HK-2 (cell line): ENCODE measurements at regions not wholly inside any gene's neighbourhood (a gene's known extent, or its start where the extent isn't known, plus 50 kb on each side); places are given as distances from the start of the nearest gene placed in this dataset.
"Not testable (repeated sequence)": the region's sequence is repeated elsewhere in the genome, so short reads cannot be mapped to it uniquely, and the experiment has no call there.

ENCODE experiments used
- DNase-seq: peaks from one replicate; pipeline ENCODE4 v3.0.0-alpha.2; 2018; ENCODE audit not compliant: unreplicated experiment

DNA sequence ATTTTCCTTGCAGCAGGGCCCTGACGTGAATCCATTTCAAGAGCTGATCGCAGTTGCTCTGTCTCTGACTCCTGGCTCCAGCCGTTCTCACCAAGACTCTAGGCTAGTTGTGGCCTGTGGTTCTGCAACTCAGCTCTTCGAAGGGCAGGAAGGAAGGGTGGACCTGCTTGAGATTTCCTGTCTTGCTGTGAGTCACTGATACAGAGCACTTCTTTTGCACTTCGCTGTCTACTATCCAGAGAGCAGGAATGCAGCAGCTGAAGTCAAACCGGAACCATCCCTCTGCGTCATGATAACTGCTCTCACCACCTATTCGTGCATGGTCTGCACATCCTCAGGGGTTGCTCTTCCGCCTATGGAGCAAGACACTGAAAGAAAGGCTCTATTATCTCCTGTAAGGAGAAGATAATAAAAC is 59.7 kb downstream of the RAP2B start:
- peak; percentile 75 for DNase-seq

DNA sequence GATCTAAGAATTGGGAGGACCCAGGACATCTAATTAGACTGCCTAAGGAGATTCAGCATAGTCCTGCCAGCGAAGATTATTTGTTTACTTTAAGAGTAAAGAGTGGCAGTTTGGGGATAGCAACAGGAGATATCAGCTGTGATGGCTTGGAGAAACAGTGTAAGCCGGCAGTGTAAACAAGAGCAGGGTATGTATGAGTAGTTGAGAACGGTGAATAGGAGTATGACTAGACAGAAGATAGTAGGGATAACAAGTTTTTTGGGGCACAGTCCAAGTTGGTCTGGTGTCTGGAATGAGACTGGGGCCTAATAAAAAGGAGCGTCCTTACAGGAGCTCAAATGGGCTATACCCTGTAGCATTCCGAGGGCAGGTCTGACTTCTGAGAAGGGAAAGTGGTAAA is 64.9 kb downstream of the RAP2B start:
- DNase-seq, result not testable (repeated sequence)

DNA sequence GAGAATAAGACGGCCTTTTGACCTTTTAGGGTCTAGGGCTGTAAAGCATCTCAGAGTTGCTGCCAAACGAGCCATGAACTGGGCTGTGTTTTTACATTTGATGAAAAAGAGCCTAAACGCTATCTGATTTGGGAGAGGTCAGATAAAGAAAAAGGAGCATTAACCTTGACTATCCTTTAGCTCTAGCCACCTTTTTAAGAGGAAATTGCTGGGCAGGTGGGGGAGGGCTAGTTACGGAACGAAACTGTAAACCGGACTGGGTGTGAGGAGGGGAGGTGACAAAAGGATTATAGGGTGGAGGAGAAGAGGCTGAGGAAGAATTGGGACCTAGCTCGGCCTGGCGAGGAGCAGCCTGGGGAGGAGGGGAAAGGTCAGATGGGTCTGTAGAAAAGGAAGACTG is 68.4 kb downstream of the RAP2B start:
- not testable (repeated sequence) for DNase-seq

DNA sequence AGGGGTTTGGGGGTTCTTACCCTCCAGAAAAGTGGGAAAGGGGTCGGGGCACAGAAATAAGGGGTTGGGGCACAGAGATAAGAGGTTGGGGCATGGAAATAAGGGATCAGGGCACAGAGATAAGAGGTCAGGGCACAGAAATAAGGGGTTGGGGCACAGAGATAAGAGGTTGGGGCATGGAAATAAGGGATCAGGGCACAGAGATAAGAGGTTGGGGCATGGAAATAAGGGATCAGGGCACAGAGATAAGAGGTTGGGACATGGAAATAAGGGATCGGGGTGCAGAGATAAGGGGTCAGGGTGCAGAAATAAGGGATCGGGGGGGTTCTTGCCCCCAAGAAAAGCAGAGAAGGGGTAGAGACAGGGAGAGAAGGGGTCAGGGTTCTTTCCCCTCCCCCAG is 69.2 kb downstream of the RAP2B start:
- not testable (repeated sequence) for DNase-seq

DNA sequence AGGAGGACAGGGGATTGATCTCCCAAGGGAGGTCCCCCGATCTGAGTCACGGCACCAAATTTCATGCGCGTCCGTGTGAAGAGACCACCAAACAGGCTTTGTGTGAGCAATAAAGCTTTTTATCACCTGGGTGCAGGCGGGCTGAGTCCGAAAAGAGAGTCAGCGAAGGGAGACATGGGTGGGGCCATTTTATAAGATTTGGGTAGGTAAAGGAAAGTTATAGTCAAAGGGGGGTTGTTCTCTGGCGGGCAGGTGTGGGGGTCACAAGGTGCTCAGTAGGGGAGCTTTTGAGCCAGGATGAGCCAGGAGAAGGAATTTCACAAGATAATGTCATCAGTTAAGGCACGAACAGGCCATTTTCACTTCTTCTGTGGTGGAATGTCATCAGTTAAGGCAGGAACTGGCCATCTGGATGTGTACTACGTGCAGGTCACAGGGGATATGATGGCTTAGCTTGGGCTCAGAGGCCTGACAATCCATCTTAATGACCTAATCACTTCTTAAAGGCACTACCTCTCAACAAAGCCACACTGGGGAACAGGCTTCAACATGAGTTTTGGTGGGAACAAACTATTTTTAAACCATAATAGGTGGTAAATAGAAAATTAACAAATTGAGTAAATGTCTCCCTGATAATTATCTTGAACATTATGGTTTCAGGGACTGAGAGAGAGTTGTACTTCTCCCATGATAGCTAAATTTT is 70.2 kb downstream of the RAP2B start:
- not testable (repeated sequence) for DNase-seq

DNA sequence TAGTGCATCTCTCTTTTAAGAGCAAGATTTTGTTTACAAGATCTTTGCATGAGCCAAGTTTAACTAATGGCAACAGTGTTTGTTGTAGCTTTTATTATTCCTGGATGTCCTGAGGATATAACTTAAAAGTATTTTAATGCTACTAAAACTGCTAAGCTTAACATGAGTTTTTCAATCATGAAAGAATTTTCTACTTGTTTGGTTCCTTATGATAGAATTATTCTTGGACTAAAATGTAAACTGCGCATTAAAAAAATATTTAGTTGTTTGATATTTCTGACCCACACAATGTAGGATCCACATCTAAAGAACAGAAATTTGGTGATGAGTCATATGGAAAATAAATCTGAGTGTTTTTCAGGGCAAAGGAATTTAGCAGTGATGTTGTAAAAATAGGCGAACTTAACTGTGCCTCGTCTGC is 70.8 kb downstream of the RAP2B start:
- no peak for DNase-seq

DNA sequence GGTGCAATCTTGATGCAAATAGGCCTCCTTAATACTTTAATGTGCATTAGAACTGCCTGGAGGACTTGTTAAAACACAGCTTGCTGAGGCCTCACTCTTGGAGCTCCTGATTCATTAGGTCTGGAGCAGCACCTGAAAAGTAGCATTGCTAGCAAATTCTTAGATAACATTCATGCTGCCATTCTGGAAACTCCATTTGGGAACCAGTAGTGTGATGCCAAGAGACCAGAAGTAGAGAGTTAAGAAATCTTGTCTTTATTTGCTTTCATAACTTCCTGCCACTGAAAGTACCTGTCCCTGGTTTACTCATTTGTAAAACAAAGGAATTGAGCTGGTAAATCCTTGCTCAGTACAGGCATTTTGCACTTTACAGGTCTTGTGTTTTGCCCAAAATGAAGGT is 72.0 kb downstream of the RAP2B start:
- DNase-seq, result no peak

DNA sequence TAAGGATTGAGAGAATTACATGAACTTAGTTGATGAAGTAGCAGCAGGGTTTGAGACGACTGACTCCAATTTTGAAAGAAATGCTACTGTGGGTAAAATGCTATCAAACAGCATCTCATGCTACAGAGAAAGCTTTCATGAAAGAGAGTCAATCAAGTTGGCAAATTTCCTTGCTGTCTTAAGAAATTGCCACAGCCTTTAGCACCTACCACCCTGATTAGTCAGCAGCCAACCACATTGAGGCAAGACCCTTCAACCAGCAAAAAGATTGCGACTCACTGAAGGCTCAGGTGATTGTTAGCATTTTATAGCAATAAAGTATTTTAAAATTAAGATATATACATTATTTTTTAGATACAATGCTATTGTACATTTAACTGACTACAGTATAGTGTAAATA is 80.9 kb downstream of the RAP2B start:
- DNase-seq, result no peak

DNA sequence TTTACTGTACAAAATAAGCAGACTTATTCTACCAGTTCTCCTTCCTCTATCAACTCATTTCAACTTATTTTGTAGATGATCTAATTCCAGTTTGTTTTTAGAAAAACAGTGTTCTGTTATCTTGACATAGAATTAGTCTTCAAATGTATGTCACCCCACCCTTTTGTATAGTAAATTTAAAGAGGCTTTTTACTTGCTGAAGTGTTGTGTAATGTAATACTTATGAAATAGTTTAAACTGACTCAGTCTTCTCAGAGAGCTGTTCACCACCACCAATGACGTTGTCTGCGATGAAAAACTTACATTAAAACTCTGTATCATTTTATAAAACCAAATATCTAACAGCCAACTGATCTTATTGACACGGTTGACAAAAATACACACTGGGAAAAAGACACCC is 82.9 kb downstream of the RAP2B start:
- DNase-seq, result no peak

DNA sequence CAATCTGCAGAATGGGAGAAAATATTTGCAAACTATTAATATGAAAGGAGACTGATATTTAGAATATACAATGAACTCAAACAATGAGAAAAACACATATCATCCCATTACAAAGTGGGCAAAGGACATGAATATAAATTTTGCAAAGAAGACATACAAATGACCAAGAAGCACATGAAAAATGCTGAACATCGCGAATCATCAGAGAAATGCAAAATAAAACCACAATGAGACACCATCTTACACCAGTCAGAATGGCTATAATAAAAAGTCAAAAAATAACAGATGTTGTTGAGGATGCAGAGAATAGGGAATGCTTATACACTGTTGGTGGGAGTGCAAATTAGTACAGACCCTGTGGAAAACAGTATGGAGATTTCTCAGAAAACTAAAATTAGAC is 83.6 kb downstream of the RAP2B start:
- no peak for DNase-seq

DNA sequence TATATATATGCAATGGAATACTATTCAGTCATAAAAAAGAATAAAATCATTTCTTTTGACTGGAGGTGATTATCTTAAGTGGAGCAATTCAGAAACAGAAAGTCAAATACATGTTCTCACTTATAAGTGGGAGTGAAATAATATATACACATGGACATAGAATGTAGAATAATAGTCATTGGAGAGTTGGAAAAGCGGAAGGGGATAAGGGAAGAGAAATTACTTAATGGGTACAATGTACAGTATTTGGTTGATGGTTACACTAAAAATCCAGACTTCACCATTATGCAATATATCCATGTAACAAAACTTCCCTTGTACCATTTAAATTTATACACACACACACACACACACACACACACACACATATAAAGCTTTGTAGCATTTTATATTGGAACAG is 84.3 kb downstream of the RAP2B start:
- no peak for DNase-seq

DNA sequence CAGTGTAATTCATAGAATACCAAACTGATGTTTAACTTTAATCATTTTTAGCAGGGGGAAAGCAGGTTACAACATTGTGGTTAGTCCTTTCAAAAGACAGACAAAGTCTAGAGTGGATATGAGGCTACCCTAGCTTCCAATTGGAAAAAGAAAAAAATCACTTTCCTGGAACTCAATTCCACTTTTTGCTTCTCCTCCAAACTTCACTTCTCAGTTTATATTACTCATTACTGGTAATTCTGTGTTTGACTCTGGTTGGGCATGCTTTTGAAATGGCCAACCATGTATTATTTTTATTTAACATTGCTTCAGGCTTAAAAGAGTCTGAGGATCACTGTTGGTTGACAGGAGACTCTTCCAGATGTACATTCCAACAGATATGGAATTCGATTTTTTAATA is 84.8 kb downstream of the RAP2B start:
- DNase-seq, result no peak

DNA sequence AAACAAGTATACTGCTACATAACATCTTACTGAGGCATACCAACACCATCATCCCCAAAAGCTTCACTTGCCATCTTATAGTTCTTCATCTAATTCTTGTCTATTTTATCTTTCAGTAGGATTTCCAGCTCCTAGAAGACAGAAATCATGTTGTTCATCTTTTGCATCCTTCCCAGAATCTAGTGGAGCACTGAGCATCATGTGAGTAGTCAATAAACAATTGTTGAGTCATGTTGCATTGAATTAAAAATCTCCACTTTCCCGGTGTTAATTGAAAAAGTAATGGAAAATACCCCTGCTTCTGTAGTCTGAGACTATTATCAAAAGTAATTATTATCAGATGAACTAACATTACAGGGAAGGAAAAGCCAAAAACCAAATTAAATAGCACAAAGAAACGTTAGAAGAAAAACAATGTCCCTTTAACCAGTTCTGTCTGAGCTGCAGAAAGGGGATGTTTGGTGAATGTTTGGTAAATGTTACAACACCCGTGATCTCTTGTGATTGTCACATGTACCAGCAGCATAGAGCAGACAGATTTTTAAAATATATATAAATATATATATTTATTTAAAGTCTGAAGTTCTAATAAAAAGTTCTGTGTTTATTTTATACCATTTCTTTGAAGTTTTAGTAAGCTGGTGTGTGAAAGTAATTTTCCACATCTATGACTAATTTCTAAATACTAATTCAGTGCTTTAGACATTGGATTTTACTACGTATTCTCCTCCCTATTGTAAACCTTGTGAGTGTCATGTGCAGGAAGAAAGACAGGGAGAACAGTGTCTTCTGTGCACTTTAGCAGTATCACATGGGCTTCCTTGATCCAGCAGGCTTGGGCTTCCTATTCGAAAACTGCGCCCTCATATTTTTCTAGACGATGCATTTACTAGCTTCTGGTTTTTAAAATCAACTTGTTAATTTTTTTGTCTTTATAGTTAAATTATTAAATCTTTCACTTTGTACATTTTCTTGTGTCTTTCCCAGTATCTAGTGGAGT is 85.6 kb downstream of the RAP2B start:
- no peak for DNase-seq

DNA sequence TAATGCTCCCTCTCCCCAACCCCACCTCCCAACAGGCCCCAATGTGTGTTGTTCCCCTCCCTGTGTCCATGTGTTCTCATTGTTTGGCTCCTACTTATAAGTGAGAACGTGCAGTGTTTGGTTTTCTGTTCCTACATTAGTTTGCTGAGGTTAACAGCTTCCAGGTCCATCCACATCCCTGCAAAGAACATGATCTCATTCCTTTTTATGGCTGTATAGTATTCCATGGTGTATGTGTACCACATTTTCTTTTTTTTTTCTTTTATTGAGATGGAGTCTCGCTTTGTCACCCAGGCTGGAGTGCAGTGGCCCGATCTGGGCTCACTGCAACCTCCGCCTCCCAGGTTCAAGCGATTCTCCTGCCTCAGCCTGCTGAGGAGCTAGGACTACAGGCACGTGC is 86.8 kb downstream of the RAP2B start:
- DNase-seq, result not testable (repeated sequence)

DNA sequence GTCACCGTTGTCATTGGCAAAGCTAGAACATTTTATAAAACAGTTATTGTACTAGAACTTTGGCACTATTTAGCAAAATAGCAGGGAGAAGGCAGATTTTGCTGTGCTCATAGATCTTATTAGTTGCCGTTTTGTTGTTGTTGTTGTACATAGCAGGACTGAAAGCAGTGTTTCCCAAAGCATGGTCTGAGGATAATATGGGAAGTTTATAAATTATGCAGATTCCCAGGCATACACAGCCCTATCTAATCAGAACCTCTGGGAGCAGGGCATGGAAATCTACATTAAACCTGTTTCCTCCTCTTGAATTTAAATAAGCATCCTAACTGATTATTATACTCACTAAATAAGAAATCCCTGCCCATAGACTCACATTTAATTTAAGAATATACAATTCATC is 87.9 kb downstream of the RAP2B start:
- DNase-seq, result no peak

DNA sequence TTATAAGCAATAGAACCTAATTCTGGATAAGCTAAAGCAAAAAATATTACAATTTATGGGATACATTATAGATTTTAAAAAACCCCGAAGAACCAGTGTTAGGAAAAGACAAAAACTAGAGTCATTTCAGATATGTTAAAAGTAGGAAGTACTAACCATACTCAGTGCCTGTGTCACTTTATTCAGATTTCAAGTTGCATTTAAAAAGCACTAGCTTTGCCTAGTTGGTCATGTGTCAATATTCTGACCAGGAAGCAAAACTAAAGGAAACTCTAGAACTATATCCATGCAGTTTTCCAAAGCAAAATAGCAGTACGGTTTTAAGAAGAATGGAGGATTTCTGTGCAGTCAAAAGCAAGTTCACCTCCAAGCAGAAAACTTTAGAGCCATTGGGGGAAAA is 88.4 kb downstream of the RAP2B start:
- no peak for DNase-seq

DNA sequence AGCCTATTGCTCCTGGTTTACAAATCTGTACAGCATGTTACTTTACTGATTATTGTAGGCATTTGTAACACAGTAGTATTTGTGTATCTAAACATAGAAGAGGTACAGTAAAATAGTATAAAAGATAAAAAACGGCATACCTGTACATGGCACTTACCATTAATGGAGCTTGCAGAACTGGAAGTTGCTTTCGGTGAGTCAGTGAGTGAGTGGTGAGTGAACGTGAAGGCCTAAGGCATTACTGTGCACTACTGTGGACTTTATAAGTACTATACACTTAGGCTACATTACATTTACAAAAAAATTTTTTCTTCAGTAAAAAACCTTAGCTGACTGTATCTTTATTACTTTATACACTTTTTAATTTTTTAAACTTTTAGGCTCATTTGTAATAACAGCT is 90.9 kb downstream of the RAP2B start:
- DNase-seq, result no peak

DNA sequence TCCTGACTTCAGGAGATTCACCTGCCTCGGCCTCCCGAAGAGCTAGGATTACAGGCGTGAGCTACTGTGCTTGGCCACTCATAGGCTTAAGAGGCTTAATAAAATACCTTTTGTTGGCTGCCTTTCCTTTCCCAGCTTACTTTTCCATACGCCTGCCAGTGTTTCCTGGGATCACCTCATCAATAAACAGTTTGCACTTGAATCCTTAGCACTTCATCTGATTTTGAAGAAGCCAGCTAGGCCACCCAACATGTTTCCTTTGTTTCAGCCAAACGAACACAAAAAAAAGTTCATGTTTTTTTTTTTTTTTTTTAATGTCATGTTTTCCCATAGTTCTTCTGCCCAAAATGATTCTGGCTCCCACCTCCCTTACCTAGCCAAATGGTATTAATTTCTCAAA is 92.3 kb downstream of the RAP2B start:
- no peak for DNase-seq

DNA sequence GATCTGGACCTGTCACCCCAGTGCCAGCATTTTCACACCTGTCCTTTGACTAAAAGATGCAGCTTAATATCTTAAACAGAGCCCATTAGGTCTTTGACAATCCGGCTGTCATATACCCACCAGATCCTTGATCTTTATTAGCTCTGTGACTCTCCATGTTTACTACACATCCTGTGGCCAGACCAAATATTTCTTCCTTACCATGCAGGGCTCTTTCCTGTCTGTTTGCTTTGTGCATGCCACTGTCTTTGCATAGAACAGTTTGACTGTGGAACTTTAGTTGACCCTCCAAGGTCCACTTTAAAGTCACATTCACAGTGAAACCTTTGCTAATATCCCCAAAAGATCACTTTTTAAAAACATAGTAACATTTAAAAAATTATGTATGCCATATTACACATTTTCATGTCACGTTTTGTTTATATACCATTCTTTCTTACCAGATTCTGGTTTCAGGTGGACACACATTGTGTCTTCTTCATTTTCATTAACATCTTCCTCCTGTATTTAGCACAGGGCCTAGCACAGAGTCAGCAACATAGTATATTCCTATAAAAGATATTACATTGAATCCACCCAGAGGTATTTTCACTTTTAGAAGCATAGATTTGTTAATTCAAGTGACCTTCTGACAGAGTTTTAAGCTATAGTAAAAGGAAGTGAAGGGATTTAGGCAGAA is 95.8 kb downstream of the RAP2B start:
- no peak for DNase-seq

DNA sequence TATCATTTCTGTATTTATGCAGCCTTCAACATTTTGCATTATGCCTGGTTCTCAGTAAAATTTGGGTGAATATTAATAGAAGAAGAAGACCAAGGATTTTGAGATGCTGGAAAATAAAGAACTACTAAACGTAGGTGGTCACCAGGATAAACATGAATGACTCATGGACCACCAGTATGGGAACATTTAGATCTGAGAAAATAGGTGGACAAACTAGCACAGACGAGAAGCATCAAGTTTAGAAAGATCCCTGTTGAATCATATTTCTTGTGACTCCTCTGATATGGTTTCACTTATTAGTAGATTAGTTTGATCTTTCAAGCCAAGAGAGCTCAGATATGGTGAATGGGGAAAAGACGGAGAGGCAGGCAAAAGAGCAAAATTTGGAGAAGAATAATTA is 97.9 kb downstream of the RAP2B start:
- no peak for DNase-seq

DNA sequence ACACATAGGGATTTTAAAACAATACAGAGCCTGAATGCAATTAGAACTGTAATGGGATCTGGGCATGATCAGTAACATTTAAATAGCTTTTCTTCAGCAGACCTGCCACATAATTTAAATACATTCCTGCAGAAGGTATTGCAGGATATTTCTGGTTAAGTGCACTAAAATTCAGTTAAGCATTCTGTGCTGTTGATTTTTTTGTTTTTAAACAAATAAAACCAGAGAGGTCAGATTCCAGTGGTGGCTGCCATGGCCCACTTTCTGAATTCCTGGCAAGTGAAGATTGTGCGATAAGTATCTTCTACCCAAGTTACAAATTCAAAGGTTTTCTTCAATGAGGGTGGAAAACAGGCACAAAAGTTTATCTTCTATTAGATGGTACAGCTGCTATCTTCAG is 98.7 kb downstream of the RAP2B start:
- DNase-seq, result no peak

DNA sequence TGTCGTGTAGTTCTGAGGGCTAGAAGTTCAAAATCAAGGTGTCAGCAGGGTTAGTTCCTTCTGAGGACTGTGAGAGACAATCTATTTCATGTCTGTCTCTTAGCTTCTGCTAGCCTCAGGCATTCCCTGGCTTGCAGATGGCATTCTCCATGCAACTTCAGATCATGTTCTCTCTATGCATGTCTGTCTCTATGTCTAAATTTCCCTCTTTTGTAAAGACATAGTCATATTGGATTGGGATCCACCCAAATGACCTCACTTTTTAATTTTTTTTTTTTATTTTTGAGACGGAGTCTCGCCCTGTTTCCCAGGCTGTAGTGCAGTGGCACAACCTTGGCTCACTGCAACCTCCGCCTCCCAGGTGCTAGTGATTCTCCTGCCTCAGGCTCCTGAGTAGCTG is 104.6 kb downstream of the RAP2B start:
- no peak for DNase-seq
